CD8-positive, alpha-beta memory T cell (primary cell): ENCODE measurements at regions not wholly inside any gene's neighbourhood (a gene's known extent, or its start where the extent isn't known, plus 50 kb on each side); places are given as distances from the start of the nearest gene placed in this dataset.
"Not testable (repeated sequence)": the region's sequence is repeated elsewhere in the genome, so short reads cannot be mapped to it uniquely, and the experiment has no call there.

Experiments
- CTCF ChIA-PET: fragments of 350-600 bp; sonication (Branson Sonifier 250); formaldehyde crosslinking; loops from one replicate; lab custom pipeline; 2021; ENCODE audit warnings: antibody characterized with exemption; lab: Charles Lee
- POLR2A ChIA-PET: fragments of 350-600 bp; sonication (Branson Sonifier 250); formaldehyde crosslinking; loops from one replicate; lab custom pipeline; 2021; ENCODE audit warnings: antibody characterized with exemption; lab: Charles Lee
- DNase-seq, 5 donors: peaks; one replicate each; pipeline versions ENCODE4 v3.0.0 to v3.0.0-alpha.2; 2020 to 2022; ENCODE audit warnings: mixed read lengths in 1 of 5
- H3K27ac ChIP-seq: one replicate; pipeline ENCODE4 v1.7.0; 2013; ENCODE audit warnings: low read depth, mild to moderate bottlenecking, low read length, moderate library complexity
- H3K27me3 ChIP-seq: 2 replicates; pipeline ENCODE4 v1.7.0; 2013; ENCODE audit warnings: low read length, mild to moderate bottlenecking; ENCODE audit not compliant: insufficient read depth, poor library complexity, severe bottlenecking
- H3K36me3 ChIP-seq: 2 replicates; pipeline ENCODE4 v1.7.0; 2013; ENCODE audit warnings: mild to moderate bottlenecking, low read length, moderate library complexity; ENCODE audit not compliant: insufficient read depth
- H3K4me1 ChIP-seq: 2 replicates; pipeline ENCODE4 v1.7.0; 2013; ENCODE audit warnings: mild to moderate bottlenecking, low read length, moderate library complexity; ENCODE audit not compliant: insufficient read depth
- H3K4me3 ChIP-seq: 2 replicates; pipeline ENCODE4 v1.7.0; 2013; ENCODE audit warnings: mild to moderate bottlenecking, low read length
- H3K9me3 ChIP-seq: 2 replicates; pipeline ENCODE4 v1.7.0; 2013; ENCODE audit warnings: mild to moderate bottlenecking, low read length
- H3K27ac Mint-ChIP-seq, 8 donors: one replicate each; pipeline ENCODE4 v1.8.0; 2020 to 2021; ENCODE audit warnings: mixed read lengths in 8 of 8, mild to moderate bottlenecking in 6 of 8, inconsistent platforms in 3 of 8, moderate library complexity in 3 of 8
- H3K27me3 Mint-ChIP-seq, 2 donors: one replicate each; pipeline ENCODE4 v1.8.0; 2020 to 2021; ENCODE audit warnings: mixed read lengths in 2 of 2, mild to moderate bottlenecking in 1 of 2, moderate library complexity in 1 of 2
- H3K36me3 Mint-ChIP-seq, 3 donors: one replicate each; pipeline ENCODE4 v1.8.0; 2020 to 2021; ENCODE audit warnings: mixed read lengths in 3 of 3, inconsistent platforms in 1 of 3, mild to moderate bottlenecking in 1 of 3
- H3K4me1 Mint-ChIP-seq, 3 donors: one replicate each; pipeline ENCODE4 v1.8.0; 2020 to 2021; ENCODE audit warnings: mixed read lengths in 3 of 3, inconsistent platforms in 1 of 3, mild to moderate bottlenecking in 1 of 3
- H3K4me3 Mint-ChIP-seq, 7 donors: one replicate each; pipeline ENCODE4 v1.8.0; 2020 to 2021; ENCODE audit warnings: mixed read lengths in 7 of 7, mild to moderate bottlenecking in 6 of 7, moderate library complexity in 4 of 7, inconsistent platforms in 2 of 7
- H3K9me3 Mint-ChIP-seq, 5 donors: one replicate each; pipeline ENCODE4 v1.8.0; 2020 to 2022; ENCODE audit warnings: mixed read lengths in 5 of 5, mild to moderate bottlenecking in 3 of 5, moderate library complexity in 2 of 5, inconsistent platforms in 1 of 5

- H3K36me3 Mint-ChIP-seq, CTCF ChIA-PET, H3K36me3 ChIP-seq, H3K27ac ChIP-seq, POLR2A ChIA-PET, H3K9me3 ChIP-seq, H3K4me3 ChIP-seq, H3K9me3 Mint-ChIP-seq, H3K4me1 Mint-ChIP-seq, DNase-seq, H3K4me3 Mint-ChIP-seq, H3K4me1 ChIP-seq, H3K27me3 ChIP-seq, H3K27ac Mint-ChIP-seq, H3K27me3 Mint-ChIP-seq: not testable (repeated sequence)
Measured at GRCh38 chr9:39527387-39528029, 172.0 kb downstream of the SPATA31A1 start.

DNA sequence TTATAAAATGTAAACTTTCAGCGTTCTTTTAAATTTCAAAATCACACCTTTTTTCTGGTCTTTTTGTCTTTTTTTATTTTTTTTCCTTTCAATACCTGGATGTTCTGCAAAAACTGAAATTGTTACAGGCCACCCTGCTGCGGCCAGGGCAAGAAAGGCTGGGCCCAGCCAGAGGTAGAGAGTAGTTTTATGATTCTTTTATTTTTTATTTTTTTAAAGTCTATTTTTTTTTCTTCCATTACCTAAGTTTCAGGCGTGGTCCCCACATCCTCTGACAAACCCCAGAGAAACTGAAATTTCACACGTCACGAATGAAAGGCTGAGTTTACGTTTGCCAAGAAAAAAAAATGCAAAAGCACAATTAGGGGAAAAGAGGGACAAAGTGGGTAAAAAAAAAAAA, 177.1 kb downstream of the SPATA31A1 start:
- POLR2A ChIA-PET, H3K27me3 Mint-ChIP-seq, H3K4me3 Mint-ChIP-seq, H3K4me1 ChIP-seq, H3K27ac Mint-ChIP-seq, CTCF ChIA-PET, H3K9me3 ChIP-seq, H3K4me1 Mint-ChIP-seq, H3K4me3 ChIP-seq, H3K36me3 ChIP-seq, DNase-seq, H3K27me3 ChIP-seq, H3K9me3 Mint-ChIP-seq, H3K36me3 Mint-ChIP-seq, H3K27ac ChIP-seq: not testable (repeated sequence)

DNA sequence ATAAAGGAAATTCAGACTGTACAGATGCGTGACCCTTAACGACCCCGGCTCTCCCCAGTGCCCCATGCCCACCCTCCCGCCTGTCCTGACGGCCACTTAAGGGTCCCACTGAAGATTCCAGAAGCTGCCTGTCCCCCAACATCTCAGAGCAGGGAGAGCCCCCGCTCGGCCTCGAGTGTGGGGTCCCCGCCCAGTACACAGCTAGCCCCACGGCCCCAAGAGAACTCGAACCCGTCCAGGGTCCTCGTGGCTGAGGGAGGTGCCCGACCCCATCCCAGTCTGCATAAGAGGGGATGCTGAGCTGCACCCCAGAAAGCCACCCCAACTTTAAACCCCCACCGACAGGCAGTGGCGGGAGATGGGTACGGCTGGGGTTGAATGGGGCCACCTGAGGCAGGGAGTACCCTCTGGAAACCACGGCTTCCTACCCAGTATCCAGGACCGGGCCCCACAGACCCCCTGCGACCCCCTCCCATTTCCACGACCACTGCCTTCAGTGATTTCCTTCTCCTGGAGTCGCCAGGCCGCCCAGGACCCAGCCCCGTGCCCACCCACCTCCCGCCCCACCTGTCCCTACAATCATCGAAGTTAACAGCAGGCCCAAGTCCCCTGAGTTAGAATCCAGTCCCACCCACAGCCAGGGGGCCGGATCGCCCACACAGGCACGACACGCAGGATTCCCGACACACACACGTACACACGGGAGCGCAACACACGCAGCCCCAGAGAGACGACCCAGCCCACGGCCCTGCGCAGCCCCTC, 177.7 kb downstream of the SPATA31A1 start:
- POLR2A ChIA-PET, H3K4me3 Mint-ChIP-seq, H3K4me1 Mint-ChIP-seq, H3K36me3 ChIP-seq, H3K27ac ChIP-seq, H3K4me3 ChIP-seq, H3K9me3 ChIP-seq, H3K4me1 ChIP-seq, H3K9me3 Mint-ChIP-seq, H3K36me3 Mint-ChIP-seq, H3K27me3 ChIP-seq, H3K27me3 Mint-ChIP-seq, CTCF ChIA-PET, DNase-seq, H3K27ac Mint-ChIP-seq: not testable (repeated sequence)

DNA sequence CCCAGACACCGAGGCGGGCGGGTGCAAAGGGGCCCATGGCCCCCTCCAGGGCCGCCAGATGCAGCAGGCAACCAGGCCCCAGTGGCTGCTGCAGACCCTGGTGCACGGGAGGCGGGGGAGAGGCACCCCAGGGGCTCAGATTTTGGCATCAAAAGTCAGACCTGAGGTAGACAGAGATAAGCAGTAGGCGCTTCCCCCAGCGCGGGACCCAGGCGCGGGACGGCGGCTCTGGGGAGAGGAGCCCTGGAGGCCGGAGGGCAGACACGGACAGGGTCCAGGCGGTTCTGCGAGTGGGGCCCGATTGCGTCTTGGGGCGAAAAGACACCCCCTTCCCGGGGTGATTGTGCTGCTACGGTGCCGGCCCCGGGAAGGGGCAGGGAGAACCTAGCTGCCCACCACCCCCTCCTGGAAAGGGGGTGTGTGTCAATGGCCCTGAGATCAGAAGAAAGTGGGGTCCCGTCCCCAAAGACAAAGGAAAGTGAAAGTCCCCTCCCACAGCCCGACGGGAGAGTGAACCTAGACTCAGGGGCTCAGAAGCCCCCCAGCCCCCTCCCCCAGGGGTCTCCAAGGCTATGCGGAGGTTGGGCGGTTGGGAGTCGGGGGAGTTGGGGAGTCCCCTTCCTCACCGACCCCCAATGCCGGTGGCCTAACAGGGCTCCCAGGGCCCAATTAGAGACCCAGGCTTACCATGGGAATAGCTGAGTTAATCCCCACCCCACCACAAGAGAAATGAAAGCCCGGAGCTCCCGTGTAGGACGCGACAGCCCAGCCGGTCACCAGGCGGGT, 178.5 kb downstream of the SPATA31A1 start:
- DNase-seq, H3K4me3 ChIP-seq, H3K9me3 ChIP-seq, POLR2A ChIA-PET, H3K4me3 Mint-ChIP-seq, H3K27me3 Mint-ChIP-seq, H3K27me3 ChIP-seq, H3K36me3 Mint-ChIP-seq, H3K4me1 Mint-ChIP-seq, H3K27ac ChIP-seq, H3K36me3 ChIP-seq, CTCF ChIA-PET, H3K27ac Mint-ChIP-seq, H3K9me3 Mint-ChIP-seq, H3K4me1 ChIP-seq: not testable (repeated sequence)

- H3K27me3 ChIP-seq, H3K36me3 ChIP-seq, H3K4me1 ChIP-seq, POLR2A ChIA-PET, CTCF ChIA-PET, H3K9me3 ChIP-seq, H3K9me3 Mint-ChIP-seq, DNase-seq, H3K4me3 ChIP-seq, H3K36me3 Mint-ChIP-seq, H3K27me3 Mint-ChIP-seq, H3K4me1 Mint-ChIP-seq, H3K27ac Mint-ChIP-seq, H3K27ac ChIP-seq, H3K4me3 Mint-ChIP-seq: not testable (repeated sequence)
Measured at GRCh38 chr9:39534897-39535296, 179.4 kb downstream of the SPATA31A1 start.

DNA sequence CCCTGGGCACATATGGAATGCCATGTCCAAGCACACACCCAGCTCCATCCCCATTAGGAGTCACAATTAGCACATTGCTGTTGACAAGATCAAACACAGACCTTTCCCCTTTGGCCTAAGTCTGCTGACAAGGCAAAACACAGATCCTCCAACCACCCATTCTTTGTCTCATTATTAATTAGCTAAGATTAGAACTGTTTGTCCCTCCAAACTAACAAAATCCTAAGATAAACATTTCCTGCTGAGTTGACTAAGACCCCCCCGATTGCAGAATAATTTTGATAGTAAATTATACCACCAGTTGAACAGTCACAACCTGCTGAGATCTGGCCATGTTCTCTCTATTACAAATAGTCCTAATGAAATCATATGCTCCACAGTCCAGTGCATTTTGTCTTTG, 186.7 kb downstream of the SPATA31A1 start:
- not testable (repeated sequence) for H3K36me3 Mint-ChIP-seq, H3K4me3 Mint-ChIP-seq

DNA sequence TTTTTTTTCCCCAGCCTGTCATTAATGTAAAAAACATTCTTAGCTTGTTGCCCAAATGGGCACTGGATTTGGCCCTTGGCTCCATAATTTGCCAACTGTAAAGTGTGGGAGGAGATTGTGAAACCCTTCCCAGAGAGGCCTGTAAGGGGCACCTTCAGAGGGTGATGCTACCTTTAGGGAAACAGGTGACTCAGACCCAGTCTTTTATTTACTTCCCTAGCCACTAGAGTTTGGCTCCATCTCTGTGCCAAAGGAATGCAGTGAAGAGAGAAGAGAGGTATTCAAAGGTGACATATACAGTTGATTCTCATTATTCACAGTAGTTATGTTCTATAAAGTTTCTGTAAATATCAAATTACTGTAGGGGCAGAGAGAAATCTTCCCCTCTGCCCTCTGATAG, 189.6 kb downstream of the SPATA31A1 start:
- H3K36me3 ChIP-seq, H3K27ac ChIP-seq, H3K4me3 Mint-ChIP-seq, H3K4me1 ChIP-seq, H3K4me1 Mint-ChIP-seq, H3K9me3 ChIP-seq, H3K9me3 Mint-ChIP-seq, DNase-seq, H3K36me3 Mint-ChIP-seq, H3K27me3 ChIP-seq, POLR2A ChIA-PET, CTCF ChIA-PET, H3K4me3 ChIP-seq, H3K27ac Mint-ChIP-seq: not testable (repeated sequence)
- H3K27me3 Mint-ChIP-seq, result peaks cover 0 to 10% of the 10 kb centered on the region in 2 donors

More for the DNA sequence above, 186.7 kb downstream of the SPATA31A1 start:
- peak overlapping the region in 1 of 8 donors; percentile 17 for H3K27ac Mint-ChIP-seq
- H3K36me3 ChIP-seq, H3K4me3 ChIP-seq, H3K9me3 ChIP-seq, DNase-seq, H3K27ac ChIP-seq, CTCF ChIA-PET, H3K4me1 ChIP-seq, H3K9me3 Mint-ChIP-seq, POLR2A ChIA-PET, H3K4me1 Mint-ChIP-seq, H3K27me3 ChIP-seq: not testable (repeated sequence)
- H3K27me3 Mint-ChIP-seq, result peaks cover 0 to 10% of the 10 kb centered on the region in 2 donors

DNA sequence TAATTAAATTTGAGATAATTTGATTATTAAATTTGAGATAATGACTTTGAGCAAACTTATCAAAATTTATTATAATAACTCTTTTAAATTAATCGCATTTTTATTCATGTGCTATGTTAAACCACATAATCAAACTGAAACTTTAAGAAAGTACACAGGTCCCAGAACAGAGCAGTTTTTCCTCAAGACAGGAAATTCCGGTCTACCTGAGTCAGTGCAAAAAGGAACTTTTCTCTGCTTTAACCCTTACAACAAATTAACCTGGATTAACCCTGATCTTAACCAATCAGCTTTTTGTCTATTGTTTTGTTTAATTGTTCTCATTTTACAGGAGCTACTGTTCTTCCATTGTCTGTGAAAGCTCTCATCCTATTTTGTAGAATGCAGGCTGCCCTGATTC, 195.1 kb downstream of the SPATA31A1 start:
- POLR2A ChIA-PET, H3K36me3 Mint-ChIP-seq, H3K4me1 Mint-ChIP-seq, H3K9me3 ChIP-seq, H3K27me3 ChIP-seq, H3K27ac Mint-ChIP-seq, H3K4me1 ChIP-seq, H3K27ac ChIP-seq, H3K4me3 ChIP-seq, H3K27me3 Mint-ChIP-seq, DNase-seq, CTCF ChIA-PET, H3K36me3 ChIP-seq, H3K4me3 Mint-ChIP-seq, H3K9me3 Mint-ChIP-seq: not testable (repeated sequence)
